COLO829 (cell line): ENCODE measurements at regions not wholly inside any gene's neighbourhood (a gene's known extent, or its start where the extent isn't known, plus 50 kb on each side); places are given as distances from the start of the nearest gene placed in this dataset.

ENCODE experiments used
- DNase-seq: peaks from one replicate; pipeline ENCODE4 v3.0.0; 2012; ENCODE audit warnings: low spot score

DNA sequence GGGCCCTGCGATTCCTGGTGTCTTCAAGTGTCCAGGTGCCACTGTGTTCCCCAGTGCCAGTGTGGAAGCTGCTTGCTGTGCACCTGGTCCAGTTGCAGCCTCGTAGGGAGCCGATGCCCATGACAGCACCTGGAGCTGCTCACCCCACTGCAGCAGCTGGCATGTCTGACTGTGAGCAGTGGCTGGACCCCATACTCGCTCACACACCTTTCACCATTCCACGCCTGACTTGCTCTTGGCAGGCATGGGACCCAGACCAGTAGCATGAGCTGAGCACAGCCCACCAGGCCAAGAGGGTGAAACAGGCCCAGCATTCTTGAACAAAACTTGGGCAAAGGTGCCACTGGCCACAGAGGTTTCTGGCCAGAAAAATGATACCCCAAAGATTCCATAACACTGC is 124.5 kb upstream of the THY1 start:
- DNase-seq = no peak

DNA sequence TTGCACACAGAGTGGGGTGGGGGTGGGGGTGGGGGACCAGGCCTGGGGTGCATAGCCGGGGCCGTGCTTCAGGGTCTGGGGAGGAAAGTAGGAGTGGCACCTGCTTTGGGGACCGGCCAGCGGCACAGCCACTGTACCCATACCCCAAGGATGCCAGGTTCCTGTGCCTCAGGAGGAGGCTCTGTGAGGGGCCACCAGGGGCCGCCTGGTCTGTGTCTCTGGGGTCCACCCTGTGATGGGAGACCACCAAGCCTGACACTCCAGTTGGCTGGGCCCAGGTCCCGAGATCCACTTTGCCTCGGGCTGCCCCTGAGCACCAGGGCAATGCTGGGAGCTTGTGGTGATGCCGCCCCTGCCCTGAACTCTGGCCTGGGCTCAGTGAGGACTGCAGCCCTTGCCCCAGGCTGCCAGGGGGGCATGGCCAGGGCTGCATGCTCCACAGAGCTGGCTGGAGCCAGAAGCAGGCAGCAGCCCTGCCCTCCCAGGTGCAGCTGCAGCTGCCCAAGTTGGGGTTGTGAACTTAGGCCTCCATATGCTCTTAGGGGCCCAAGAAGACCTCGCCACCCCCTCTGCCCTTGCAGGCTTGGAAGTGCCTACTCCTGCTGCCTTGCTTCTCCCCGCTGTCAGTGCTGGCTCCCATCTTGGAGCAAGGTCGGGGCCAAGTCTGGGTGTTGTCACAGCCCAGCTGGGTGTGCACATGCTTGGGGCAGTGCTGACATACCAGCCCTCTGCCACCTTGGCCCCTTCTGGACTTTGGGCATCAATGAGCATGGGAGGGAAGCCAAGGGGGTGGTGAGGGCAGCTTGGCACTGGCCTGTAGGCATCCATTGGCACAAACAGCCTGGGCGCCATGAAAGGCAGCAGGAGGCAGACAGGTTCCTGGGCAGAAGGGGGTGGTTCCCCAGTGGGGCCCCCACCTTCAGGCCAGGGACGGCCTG is 123.3 kb upstream of the THY1 start:
- no peak for DNase-seq

DNA sequence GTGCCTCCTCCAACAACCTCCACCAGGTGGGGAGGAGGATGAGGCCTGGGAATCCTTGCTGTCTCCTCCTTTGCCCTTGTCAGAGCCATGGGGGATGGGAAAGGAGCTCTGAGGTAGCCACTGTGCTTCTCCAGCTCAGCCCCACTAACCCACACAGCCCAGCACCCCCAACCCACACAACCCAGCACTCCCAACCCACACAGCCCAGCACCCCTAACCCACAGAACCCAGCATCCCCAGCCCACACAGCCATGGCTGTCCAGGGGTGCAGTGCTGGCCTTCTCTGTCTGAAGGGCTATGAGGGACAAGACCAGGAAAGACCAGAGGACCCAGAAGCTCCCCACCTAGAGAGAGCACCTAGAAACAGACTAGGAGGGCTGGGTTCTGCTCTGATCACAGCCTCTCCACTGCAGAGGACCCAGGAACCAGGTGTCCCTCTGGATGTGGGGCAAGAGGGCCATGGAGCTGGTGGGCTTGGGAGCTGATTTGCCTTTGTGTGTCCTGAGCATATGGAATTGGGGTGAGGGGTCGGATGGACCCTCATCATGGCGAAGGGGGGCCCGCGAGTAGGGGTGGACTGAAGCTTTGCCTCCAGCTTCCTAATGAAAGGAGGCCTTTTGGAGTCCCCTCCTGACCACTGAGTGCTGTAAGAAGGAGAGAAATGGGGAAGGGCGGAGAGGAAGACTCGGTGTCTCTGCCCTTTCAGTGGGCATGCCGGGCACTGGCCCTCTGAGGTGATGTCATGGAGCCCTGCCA is 117.6 kb upstream of the THY1 start:
- no peak for DNase-seq

DNA sequence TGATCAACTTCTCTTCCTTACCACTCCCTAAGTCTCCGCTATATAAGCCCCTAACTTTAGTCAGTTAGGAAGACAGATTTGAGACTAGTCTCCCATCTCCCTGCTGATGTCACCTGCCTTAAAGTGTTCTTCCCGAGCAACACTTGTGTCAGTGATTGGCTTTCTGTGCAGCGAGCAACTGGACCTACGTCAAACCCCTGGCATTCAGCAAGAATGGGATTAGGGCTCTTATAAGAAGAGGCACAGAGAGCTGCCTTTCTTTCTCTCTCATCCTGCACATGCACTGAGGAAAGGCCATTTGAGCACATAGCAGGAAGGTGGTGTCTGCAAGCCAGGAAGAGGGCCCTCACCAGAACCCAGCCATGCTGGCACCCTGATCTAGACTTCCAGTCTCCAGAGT is 116.6 kb upstream of the THY1 start:
- no peak for DNase-seq

DNA sequence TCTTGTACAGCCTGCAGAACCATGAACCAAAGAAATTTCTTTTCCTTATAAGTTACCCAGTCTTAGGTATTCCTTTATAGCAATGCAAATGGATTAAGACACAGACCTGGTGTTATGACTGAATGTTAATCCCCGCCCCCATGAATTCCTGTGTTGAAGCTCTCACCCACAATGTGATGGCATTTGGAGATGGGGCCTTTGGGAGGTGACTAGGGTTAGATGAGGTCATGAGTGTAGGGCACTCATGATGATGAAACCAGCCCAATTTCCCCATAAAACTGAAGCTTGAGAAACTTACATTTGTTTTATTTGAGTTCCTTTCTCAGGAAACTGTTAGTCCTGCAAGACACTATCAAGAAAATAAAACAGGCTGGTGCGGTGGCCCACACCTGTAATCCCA is 115.8 kb upstream of the THY1 start:
- no peak for DNase-seq

DNA sequence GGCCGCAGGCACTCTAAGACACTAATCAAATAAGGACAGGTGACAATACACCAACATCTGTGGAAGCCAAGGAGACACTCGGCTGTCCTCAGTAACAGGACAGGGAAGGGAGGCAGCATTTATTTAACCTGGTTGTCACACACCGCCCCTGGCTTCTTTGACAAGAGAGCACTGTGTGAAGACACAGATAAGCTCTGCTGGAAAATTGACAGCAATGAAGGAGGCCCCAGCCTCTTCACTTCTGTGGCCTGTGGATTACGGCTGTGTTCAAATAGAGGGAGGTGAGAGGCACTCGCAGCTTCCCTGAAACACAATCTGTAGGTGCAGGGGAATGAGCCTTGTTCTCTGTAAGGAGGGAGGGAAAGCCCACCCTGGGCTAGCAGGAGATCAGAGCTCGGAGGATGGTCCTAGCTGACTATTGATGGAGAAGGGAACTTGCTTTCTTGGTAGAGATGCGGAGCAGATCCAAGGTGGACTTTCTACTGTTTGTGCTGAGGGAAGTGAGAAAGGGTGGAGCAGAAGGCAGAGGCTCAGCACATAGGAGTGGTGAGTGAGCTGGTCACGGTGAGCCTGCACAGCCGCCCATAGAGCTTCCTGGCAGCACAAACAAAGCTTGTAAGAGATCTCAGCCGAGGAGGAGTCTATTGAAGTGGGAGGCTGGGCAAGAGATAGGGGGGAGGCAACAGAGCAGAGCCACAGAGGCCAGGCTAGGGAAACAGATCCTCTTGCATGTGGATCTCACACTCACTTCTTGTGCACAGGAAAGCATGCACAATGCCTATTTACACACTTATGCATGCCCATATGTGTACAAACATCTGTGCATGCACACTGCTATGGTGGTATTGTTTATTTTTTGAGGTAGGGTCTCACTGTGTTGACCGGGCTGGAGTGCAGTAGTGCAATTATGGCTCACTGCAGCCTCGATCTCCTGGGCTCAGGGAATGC is 114.6 kb upstream of the THY1 start:
- DNase-seq = no peak

DNA sequence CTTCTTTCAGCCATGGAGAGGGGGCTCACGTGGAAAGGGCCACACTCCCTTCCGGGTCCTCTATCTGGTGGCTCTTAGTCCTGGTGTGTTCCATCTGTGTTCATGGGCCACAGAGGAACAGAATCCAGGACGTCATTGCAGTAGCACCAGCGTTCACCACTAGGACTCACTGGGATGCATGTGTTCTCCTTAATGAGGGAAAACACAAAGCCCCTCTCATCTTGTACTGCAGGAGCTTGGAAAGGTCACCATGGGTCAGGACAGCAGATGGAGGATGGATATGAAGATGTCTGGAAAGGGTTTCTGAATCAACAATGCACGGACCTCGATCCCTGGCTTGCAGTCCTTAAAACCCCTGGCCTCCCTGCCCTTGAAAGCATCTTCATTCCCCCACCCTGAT is 113.8 kb upstream of the THY1 start:
- no peak for DNase-seq

DNA sequence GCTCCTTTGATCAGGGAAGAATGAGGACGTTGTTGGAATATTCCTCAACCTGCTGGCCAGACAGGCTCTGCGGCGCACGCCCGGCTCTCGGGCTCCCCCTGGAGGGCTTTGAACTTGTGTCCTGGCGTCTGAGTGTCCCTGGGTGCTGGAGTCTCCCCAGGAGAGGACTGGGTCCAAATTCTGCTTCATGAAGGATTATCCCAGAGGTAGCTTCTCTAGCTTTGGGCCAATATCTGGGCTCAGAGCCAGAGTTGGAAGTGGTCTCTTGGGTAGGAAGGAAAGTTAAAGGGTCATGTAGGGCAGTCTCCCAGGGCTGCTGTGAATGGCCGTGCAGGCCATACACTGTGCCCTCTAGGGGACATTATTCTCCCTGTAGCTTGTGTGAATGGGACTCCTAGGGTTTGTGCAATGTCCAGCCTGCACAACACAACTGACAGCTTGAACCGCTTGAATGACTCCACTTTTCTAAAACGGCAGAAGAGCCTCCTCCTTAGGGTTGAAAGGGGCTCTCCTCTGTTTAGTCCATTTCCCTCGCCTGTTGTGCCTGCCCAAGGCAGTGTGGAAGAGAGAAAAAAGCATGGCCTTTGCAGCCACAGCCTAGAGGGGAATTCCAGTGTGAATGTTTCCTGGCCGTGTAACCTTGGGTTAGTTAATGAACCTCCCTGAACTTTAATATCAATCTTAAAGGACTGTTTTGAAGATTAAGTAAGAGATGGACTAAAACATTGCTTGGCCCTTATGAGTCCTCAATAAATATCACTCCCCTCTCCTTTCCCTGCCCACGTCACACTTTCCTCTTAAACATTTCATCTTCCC is 111.2 kb upstream of the THY1 start:
- DNase-seq = peak; percentile 71

DNA sequence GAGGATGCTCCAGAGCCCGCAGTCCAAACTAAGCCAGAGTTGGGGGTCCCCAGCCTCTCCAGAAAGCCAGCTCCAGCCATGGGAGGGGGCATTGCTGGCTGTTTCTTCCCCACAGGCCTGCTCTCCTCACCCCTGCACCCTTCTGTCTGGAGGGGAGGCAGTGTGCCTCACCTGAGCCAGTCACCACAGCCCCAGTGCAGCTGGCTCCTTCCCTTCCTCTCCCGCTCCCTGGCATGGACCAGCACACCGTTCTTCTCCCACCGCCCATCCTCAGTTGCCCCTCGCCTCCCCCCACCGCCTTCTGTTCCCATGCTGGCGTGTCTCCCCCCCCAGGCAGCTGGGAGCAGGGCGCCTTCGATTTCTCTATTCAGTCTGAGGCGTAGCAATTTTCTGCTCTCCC is 110.5 kb upstream of the THY1 start:
- no peak for DNase-seq

DNA sequence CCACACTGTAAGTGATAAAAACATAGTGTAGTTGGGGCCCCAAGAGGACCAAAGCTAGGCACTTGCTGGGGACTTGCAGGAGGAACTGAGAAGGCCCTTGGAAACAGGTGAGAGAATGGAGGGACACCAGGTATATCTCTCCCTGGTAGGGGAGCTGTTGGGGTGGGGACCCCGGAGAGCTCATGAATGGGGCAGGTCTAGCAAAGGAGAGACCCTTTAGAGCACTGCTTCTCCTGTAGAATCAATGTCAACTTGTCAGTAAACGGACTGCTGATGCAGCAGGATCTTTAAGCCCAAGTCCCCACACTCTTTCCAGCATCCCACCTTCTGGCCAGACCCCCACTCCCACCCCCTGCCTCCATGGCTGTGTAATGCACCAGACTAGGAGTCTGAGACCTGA is 109.6 kb upstream of the THY1 start:
- DNase-seq = no peak

DNA sequence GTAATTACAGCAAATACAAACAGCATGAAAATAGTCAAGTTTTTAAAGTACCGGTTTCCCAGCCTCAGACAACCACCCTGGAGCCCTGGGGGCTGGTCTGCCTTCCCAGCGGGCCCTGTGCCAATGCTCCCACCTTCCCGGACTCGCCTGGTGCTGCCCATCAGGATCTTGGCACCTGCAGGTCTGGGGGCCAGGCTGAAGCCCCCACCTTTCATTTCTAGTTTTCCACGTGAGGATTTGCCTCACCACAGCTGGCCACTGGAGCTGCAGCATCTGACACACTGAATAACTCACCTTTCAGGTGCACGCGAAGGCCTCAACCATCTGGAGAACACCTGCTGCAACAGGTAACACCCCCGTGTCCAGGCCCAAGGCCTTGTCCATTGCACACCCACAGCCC is 108.7 kb upstream of the THY1 start:
- no peak for DNase-seq

DNA sequence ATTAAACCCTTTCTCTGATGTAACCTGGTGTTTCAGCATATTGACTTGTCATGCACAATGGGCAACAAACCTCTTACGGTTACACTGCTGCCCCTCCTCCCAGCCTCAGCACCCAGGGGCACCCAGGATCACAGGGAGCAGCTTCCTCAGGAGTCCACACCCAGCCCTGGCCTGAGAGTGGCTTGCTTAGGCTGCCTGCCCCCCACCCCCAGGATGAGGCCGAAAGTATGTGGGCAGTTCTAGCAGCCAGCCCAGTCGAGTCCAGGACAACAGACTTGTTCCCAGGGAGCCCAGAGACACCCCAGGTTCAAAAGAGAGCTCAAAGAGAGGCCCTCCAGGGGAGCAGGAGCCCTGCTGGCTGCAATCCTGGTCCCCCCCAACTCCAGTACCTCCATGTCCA is 108.1 kb upstream of the THY1 start:
- DNase-seq = no peak

DNA sequence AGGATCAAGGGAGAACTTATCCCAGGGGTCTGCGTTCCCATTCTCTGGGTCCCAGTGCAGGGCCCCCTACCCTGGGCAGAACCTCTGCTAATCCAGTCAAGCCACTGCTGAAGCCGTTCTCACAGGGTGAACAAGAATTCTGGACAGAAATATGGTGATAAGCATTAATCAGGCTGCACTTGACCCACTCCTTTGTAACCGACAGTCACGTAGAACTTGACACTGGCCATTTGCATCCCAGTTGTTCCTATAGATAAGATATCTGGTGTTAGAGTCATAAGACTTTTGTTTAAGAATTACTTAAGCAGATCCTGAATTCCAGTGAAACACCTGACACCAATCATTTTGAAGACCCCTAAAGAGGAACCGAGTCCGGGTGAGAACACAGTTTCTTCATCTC is 107.5 kb upstream of the THY1 start:
- no peak for DNase-seq

DNA sequence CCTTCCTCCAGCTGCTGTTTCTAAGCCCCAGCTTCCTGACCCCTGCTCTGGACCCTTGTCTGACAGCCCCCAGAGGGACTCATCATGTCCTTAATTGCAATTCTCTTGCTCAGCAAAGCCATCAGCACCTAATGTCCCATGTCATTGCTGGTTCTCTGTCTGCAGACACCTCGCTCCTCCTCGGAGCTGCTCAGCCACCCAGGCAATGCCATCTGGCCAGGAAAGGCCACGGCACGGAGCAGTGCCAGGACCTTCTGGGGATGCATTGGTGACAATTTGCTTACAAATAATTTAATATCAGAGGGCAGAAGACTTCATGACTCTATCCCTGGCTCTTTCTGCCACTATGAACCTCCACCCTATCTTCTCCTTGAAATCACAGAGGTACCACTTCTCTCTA is 107.0 kb upstream of the THY1 start:
- no peak for DNase-seq

DNA sequence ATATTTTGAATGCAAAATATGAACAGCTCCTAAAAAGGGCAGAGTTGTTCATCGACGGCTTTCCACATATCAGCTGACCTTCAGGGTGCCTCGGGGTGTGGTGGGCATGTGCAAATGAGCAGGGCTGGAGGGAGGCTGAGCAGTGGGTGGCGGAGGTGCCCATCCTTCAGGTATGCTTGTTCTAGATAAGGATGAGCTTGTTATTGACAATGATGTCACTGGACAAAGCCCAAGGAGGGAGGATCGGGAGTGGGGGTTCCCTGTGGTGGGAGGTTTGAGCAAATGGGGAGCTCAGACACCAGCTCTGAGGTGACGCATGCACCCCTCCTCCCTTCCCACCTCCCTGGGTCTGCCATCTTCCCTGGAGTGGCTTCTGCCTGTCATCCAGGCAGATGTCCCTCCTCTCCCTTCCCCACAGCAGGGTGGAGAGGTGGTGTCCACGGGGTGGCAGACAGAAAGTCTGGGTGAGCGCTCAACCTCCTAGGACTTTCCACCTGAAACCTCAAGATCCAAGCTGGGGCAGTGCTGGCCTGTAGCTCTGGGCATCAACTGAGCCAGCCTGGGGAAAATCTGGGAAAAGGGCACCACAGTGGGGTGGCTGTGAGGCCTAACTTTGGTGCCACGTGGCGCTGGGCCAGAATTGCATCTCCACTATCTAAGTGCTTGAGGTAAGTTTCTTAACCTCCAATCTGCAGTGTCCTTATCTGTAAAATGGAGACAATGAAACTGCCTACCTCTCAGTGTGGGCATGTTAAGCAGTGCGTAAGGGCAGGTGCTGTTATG is 106.3 kb upstream of the THY1 start:
- no peak for DNase-seq

DNA sequence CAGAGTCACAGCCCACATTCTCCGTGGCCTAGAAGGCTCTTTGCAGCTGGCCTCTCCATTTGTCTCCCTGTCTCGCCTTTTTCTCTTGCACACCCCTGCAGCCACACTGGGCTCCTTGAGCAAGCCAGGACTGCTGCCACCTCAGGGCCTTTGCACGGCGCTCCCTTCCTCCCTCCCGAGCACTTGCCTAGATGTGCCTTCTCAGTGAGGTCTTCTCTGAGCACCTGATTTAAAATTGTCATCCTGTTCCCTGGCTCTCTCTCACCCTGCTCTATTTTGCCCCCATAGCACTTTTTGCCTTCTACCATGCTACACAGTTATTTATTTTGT is 102.9 kb upstream of the THY1 start:
- no peak for DNase-seq

DNA sequence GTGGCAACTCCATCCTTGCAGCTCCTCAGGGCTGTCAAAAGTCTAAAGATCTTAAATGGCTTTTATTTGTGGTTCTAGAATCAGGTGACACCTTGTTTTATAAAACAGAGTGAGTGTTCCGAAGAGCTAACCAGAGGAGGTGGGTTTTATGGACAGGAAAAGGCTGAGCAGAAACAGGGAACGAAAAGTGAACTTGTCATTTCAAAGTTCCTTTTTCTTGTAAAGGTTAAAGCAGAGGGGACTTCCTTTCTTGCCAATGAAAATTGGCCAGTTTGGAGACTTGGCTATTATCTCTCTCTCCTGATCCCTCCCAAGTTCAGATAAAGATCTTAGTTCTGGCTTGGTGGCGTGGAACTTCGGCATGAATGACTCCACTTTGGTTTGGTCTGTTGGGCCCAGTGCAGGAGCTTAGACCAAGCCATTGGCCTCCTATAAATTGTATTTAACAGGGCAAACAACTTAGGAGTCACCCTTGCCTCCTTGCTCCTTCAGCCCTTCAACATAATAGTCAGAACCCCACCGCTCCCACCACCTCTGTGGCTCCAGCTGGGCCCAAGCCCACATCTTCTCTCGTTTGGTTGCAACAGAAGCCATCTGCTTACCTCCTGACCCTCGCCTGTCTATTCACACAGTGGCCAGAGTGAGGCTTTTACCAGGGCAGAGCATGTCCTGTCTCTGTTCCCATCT is 102.4 kb upstream of the THY1 start:
- no peak for DNase-seq

DNA sequence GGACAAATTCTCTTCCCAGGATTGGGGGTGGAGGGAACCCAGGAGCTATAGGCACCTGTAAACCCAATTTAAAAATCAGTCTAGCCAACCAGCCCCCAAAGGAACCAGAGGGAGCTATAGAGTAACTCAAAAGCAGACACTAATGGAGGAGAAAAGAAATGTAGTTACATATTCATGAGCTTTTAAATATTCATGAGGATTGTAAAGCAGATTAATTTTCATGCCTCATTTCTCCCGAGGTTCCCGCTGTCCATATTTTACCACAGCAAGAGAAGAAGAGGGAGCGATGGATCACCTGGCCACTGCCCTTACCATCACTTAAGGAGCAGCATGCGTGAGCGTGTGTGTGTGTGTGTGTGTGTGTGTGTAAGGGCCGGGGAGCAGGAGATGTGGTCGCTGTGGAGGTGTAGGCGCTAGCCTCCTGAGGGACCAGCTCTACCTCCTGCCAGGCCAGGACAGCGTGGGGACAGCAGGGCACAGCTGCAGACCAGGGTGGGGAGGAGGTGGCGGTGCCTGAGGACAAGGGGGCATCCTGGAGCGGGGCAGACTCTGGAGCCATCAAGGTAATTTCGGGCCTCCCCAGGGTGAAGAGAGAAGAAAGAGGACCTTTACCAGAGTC is 100.7 kb upstream of the THY1 start:
- DNase-seq = no peak

DNA sequence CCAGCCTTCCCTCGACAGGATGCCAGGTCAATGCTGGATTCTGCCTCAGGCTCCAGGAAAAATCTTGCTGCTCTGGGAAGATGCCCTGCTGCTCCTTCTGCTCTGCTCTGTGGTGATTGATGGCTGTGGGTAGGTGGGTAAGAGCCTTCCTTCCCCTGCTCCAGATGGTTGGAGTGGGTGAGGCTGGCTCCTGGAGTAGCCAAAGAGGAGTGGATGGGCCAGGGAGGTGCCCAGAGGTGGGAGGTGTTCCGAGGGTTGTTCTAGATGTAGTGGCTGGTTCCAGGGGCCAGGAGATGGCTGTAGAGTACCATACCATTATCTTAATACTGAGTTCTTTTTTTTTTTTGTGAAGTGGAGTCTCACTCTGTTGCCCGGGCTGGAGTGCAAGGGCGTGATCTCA is 99.6 kb upstream of the THY1 start:
- DNase-seq = no peak

DNA sequence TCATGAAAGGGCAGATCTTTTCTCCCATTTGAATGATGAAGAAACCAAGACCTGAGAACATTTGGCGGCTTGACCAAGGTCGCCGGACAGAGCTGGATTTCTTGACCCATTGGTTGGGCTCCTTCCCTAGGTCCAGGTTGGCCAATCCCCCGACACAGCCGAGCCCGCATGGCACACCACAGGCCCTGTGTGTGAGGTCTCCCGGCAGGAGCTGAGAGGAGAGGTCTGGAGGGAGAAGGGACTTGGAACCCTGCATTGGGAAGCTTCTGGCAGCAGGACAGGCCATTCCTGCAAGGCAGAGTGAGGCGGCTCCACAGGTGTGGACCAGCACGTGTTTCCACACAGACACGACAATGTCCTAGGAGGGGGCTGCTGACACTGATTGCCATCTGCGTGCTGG is 98.6 kb upstream of the THY1 start:
- no peak for DNase-seq
